Liver (tissue), 8 donors: ENCODE measurements at regions not wholly inside any gene's neighbourhood (a gene's known extent, or its start where the extent isn't known, plus 50 kb on each side); places are given as distances from the start of the nearest gene placed in this dataset.

Experiments
- DNase-seq: peaks from one replicate; pipeline ENCODE4 v3.0.0-alpha.2; 2017; ENCODE audit warnings: low spot score
- H3K27ac ChIP-seq, 2 donors: one replicate each; pipeline ENCODE4 v1.7.0; 2013; ENCODE audit warnings: inconsistent platforms in 2 of 2, low read length in 2 of 2, control low read depth in 1 of 2, low read depth in 1 of 2, mild to moderate bottlenecking in 1 of 2
- H3K27me3 ChIP-seq, 4 donors: one replicate each; pipeline versions ENCODE4 v1.6.1 to v1.7.0; 2013; ENCODE audit warnings: low read length in 3 of 4, inconsistent platforms in 1 of 4, mild to moderate bottlenecking in 1 of 4, moderate library complexity in 1 of 4; ENCODE audit not compliant: control insufficient read depth in 4 of 4, insufficient read depth in 4 of 4
- H3K36me3 ChIP-seq, 4 donors: one replicate each; pipeline versions ENCODE4 v1.6.1 to v1.7.0; 2013; ENCODE audit warnings: low read length in 3 of 4, mild to moderate bottlenecking in 3 of 4, low read depth in 1 of 4, moderate library complexity in 1 of 4; ENCODE audit not compliant: control insufficient read depth in 4 of 4, insufficient read depth in 3 of 4
- H3K4me1 ChIP-seq, 4 donors: one replicate each; pipeline versions ENCODE4 v1.6.1 to v1.7.0; 2013; ENCODE audit warnings: low read length in 3 of 4, mild to moderate bottlenecking in 3 of 4, moderate library complexity in 1 of 4; ENCODE audit not compliant: control insufficient read depth in 4 of 4, insufficient read depth in 4 of 4
- H3K4me3 ChIP-seq, 3 donors: one replicate each; pipeline versions ENCODE4 v1.6.1 to v1.7.0; 2013; ENCODE audit warnings: low read length in 3 of 3, control low read depth in 1 of 3, low read depth in 1 of 3, mild to moderate bottlenecking in 1 of 3
- H3K9ac ChIP-seq, 2 donors: one replicate each; pipeline ENCODE4 v1.7.0; 2013; ENCODE audit warnings: low read length in 2 of 2, mild to moderate bottlenecking in 2 of 2, moderate library complexity in 2 of 2, control low read depth in 1 of 2, low read depth in 1 of 2
- H3K9me3 ChIP-seq, 4 donors: one replicate each; pipeline versions ENCODE4 v1.6.1 to v1.7.0; 2013; ENCODE audit warnings: low read length in 3 of 4; ENCODE audit not compliant: control insufficient read depth in 4 of 4
- EGR1 ChIP-seq, 2 donors: IDR thresholded peaks; 2 replicates each; pipeline ENCODE4 v1.6.1; 2016 to 2018; ENCODE audit warnings: antibody characterized with exemption in 2 of 2, low read depth in 2 of 2
- FOXA1 ChIP-seq: IDR thresholded peaks from 2 replicates; pipeline ENCODE4 v1.6.1; 2016; ENCODE audit warnings: antibody characterized with exemption
- FOXA2 ChIP-seq: IDR thresholded peaks from 2 replicates; pipeline ENCODE4 v1.6.1; 2016; ENCODE audit warnings: antibody characterized with exemption
- GABPA ChIP-seq, 2 donors: IDR thresholded peaks in 1 of 2; conservative IDR thresholded peaks in 1 of 2; 2 replicates each; pipeline ENCODE4 v1.6.1; 2016; ENCODE audit warnings: antibody characterized with exemption in 2 of 2, mild to moderate bottlenecking in 1 of 2, moderate library complexity in 1 of 2
- HNF4A ChIP-seq, 2 donors: conservative IDR thresholded peaks; 2 replicates each; pipeline ENCODE4 v1.6.1; 2016; ENCODE audit warnings: antibody characterized with exemption in 2 of 2, mild to moderate bottlenecking in 2 of 2
- HNF4G ChIP-seq: IDR thresholded peaks from 2 replicates; pipeline ENCODE4 v1.6.1; 2016; ENCODE audit warnings: antibody characterized with exemption
- JUND ChIP-seq, 2 donors: IDR thresholded peaks; 2 replicates each; pipeline ENCODE4 v1.6.1; 2016; ENCODE audit warnings: antibody characterized with exemption in 2 of 2
- NR2F2 ChIP-seq: IDR thresholded peaks from 2 replicates; pipeline ENCODE4 v1.6.1; 2016; ENCODE audit warnings: antibody characterized with exemption
- RAD21 ChIP-seq, 2 donors: IDR thresholded peaks; 2 replicates each; pipeline ENCODE4 v1.6.1; 2016; ENCODE audit warnings: antibody characterized with exemption in 2 of 2, mild to moderate bottlenecking in 2 of 2
- RXRA ChIP-seq, 2 donors: IDR thresholded peaks; 2 replicates each; pipeline ENCODE4 v1.6.1; 2017 to 2018; ENCODE audit warnings: antibody characterized with exemption in 2 of 2, mild to moderate bottlenecking in 1 of 2
- SP1 ChIP-seq: IDR thresholded peaks from 2 replicates; pipeline ENCODE4 v1.6.1; 2018; ENCODE audit warnings: antibody characterized with exemption, mild to moderate bottlenecking
- TAF1 ChIP-seq: conservative IDR thresholded peaks from 2 replicates; pipeline ENCODE4 v1.6.1; 2016; ENCODE audit warnings: antibody characterized with exemption, mild to moderate bottlenecking
- YY1 ChIP-seq: IDR thresholded peaks from 2 replicates; pipeline ENCODE4 v1.6.1; 2016; ENCODE audit warnings: antibody characterized with exemption, mild to moderate bottlenecking
- WGBS: extraction: QIAGEN DNeasy Blood & Tissue Kit; methylation state at CpG from one replicate; pipeline ENCODE4 v1.1.7; 2013; 5-methylcytosine and 5-hydroxymethylcytosine counted together
- TF ChIP-seq, protein P1 (sequence below): IDR thresholded peaks from 2 replicates; pipeline ENCODE4 v1.6.1; 2016; ENCODE audit warnings: antibody characterized with exemption
- TF ChIP-seq, protein P2 (sequence below): IDR thresholded peaks from 2 replicates; pipeline ENCODE4 v1.6.1; 2016; ENCODE audit warnings: antibody characterized with exemption, mild to moderate bottlenecking
- TF ChIP-seq, protein P3 (sequence below): IDR thresholded peaks from 2 replicates; pipeline ENCODE4 v1.6.1; 2016; ENCODE audit warnings: antibody characterized with exemption
- TF ChIP-seq, protein P4 (sequence below): fragments of 150-350 bp; IDR thresholded peaks from 2 replicates; pipeline ENCODE4 v1.5.1; 2017; ENCODE audit warnings: improper control_type of control experiment, low read depth, low read length; ENCODE audit not compliant: missing input control
- donor health status: healthy.
- donor health status: healthy.
- donor health status: healthy.
- donor health status: healthy.
- donor health status: healthy.

DNA sequence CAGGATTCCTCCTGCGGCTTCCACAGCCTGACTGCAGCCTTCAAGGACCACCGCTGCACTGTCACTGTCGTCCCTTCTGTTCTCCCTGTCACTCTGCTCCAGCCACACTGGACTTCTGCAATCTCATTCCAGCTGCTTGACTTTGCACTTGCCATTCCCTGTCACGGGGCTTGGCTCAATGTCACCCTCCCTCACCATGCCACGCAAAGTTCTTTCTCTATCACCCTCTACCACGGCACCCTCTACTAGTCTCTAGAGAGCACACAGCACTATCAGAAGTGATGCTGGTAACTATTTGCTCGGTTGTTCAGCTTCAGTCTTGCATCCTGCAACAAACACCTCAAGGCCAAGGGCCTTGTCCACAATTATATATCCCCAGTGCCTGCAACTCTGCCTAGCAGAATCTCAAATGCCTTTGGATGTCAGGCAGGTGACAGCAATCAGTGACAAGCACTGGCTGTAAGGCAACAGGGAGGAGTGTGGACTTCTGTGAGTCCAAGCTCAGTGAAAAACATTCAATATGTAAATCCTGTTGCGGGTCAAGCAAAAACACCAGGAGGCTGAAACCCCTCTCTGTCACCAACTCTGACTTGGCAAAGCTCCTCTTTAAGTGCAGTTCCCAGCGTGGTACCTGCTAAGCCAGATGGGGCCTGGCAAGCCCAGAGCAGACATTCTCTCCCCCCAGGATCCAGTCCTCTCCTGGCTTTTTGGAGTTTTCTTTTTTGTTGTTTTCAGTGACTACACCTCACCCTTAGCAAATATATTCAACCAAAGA lies 259.9 kb downstream of the FGFR2 start:
- H3K4me1 ChIP-seq, result no peaks in the 10 kb centered on the region
- no peaks in the 10 kb centered on the region for H3K27me3 ChIP-seq
- no peak for DNase-seq
- H3K4me3 ChIP-seq, result no peak overlapping the region
- H3K27ac ChIP-seq, result no peak overlapping the region
- H3K9ac ChIP-seq, result no peak overlapping the region
- WGBS, result 85% methylated on average over 9 of the region's 9 CpGs
- TF ChIP-seq HNF4A (conservative IDR thresholded peaks at IDR 0.05) (no peak), RXRA (IDR thresholded peaks at IDR 0.05) (no peak), GABPA (IDR thresholded peaks at IDR 0.05 in 1 of 2, conservative IDR thresholded peaks at IDR 0.05 in 1 of 2) (no peak), FOXA2 (no peak), FOXA1 (no peak), JUND (IDR thresholded peaks at IDR 0.05) (no peak), RAD21 (IDR thresholded peaks at IDR 0.05) (no peak), HNF4G (no peak), YY1 (no peak), TAF1 (no peak), NR2F2 (no peak)
- TF ChIP-seq, protein P1, sequence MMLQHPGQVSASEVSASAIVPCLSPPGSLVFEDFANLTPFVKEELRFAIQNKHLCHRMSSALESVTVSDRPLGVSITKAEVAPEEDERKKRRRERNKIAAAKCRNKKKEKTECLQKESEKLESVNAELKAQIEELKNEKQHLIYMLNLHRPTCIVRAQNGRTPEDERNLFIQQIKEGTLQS, result no peak
- TF ChIP-seq, protein P2, sequence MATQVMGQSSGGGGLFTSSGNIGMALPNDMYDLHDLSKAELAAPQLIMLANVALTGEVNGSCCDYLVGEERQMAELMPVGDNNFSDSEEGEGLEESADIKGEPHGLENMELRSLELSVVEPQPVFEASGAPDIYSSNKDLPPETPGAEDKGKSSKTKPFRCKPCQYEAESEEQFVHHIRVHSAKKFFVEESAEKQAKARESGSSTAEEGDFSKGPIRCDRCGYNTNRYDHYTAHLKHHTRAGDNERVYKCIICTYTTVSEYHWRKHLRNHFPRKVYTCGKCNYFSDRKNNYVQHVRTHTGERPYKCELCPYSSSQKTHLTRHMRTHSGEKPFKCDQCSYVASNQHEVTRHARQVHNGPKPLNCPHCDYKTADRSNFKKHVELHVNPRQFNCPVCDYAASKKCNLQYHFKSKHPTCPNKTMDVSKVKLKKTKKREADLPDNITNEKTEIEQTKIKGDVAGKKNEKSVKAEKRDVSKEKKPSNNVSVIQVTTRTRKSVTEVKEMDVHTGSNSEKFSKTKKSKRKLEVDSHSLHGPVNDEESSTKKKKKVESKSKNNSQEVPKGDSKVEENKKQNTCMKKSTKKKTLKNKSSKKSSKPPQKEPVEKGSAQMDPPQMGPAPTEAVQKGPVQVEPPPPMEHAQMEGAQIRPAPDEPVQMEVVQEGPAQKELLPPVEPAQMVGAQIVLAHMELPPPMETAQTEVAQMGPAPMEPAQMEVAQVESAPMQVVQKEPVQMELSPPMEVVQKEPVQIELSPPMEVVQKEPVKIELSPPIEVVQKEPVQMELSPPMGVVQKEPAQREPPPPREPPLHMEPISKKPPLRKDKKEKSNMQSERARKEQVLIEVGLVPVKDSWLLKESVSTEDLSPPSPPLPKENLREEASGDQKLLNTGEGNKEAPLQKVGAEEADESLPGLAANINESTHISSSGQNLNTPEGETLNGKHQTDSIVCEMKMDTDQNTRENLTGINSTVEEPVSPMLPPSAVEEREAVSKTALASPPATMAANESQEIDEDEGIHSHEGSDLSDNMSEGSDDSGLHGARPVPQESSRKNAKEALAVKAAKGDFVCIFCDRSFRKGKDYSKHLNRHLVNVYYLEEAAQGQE, result no peak
- TF ChIP-seq, protein P3, sequence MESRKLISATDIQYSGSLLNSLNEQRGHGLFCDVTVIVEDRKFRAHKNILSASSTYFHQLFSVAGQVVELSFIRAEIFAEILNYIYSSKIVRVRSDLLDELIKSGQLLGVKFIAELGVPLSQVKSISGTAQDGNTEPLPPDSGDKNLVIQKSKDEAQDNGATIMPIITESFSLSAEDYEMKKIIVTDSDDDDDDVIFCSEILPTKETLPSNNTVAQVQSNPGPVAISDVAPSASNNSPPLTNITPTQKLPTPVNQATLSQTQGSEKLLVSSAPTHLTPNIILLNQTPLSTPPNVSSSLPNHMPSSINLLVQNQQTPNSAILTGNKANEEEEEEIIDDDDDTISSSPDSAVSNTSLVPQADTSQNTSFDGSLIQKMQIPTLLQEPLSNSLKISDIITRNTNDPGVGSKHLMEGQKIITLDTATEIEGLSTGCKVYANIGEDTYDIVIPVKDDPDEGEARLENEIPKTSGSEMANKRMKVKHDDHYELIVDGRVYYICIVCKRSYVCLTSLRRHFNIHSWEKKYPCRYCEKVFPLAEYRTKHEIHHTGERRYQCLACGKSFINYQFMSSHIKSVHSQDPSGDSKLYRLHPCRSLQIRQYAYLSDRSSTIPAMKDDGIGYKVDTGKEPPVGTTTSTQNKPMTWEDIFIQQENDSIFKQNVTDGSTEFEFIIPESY, result no peak
- TF ChIP-seq, protein P4, sequence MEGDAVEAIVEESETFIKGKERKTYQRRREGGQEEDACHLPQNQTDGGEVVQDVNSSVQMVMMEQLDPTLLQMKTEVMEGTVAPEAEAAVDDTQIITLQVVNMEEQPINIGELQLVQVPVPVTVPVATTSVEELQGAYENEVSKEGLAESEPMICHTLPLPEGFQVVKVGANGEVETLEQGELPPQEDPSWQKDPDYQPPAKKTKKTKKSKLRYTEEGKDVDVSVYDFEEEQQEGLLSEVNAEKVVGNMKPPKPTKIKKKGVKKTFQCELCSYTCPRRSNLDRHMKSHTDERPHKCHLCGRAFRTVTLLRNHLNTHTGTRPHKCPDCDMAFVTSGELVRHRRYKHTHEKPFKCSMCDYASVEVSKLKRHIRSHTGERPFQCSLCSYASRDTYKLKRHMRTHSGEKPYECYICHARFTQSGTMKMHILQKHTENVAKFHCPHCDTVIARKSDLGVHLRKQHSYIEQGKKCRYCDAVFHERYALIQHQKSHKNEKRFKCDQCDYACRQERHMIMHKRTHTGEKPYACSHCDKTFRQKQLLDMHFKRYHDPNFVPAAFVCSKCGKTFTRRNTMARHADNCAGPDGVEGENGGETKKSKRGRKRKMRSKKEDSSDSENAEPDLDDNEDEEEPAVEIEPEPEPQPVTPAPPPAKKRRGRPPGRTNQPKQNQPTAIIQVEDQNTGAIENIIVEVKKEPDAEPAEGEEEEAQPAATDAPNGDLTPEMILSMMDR, result no peak
- H3K36me3 ChIP-seq, result no peaks in the 10 kb centered on the region
- H3K9me3 ChIP-seq, result no peaks in the 10 kb centered on the region

DNA sequence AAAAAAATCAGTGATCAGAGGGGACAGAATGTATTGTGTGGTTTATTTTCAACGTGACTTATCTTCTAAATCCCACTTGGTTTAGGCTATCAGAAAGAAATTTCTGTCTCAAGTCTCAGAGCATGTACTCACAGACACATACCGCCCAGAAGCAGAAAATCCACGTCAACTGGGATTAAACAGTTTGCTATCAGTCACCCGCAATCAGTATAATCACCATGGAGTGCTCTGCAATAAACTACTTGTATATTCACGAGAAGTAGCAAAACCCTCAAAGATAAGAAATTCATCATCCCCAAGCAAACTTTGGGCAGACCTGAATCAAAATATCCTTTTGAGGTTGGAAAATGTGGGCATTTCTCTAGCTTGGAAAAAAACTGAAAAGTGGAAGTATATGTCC lies 259.1 kb downstream of the FGFR2 start:
- no peak for DNase-seq
- Histone ChIP-seq H3K27ac (no peak overlapping the region), H3K27me3 (no peaks in the 10 kb centered on the region), H3K9me3 (no peaks in the 10 kb centered on the region), H3K4me1 (no peaks in the 10 kb centered on the region), H3K4me3 (no peak overlapping the region), H3K9ac (no peak overlapping the region), H3K36me3 (no peaks in the 10 kb centered on the region)
- 78% methylated on average over 5 of the region's 5 CpGs for WGBS
- TF ChIP-seq JUND (IDR thresholded peaks at IDR 0.05) (no peak), NR2F2 (no peak), EGR1 (IDR thresholded peaks at IDR 0.05; ENCODE audit: low read depth in 2 of 2) (no peak), YY1 (no peak), GABPA (IDR thresholded peaks at IDR 0.05 in 1 of 2, conservative IDR thresholded peaks at IDR 0.05 in 1 of 2) (no peak), HNF4A (conservative IDR thresholded peaks at IDR 0.05) (no peak), SP1 (no peak), FOXA2 (no peak), RXRA (IDR thresholded peaks at IDR 0.05) (no peak)
- TF ChIP-seq, protein P1, result no peak
- TF ChIP-seq, protein P3, result no peak
- TF ChIP-seq, protein P4, result no peak
